GM21390 (cell line): ENCODE measurements at regions not wholly inside any gene's neighbourhood (a gene's known extent, or its start where the extent isn't known, plus 50 kb on each side); places are given as distances from the start of the nearest gene placed in this dataset.
"Not testable (repeated sequence)": the region's sequence is repeated elsewhere in the genome, so short reads cannot be mapped to it uniquely, and the experiment has no call there.

Experiments used
- ATAC-seq: cut with Tn5 transposase; IDR thresholded peaks from one replicate; pipeline ENCODE4 v1.9.1; 2021; ENCODE audit not compliant: unreplicated experiment

- ATAC-seq, result no peak
These were observed 375.8 kb downstream of the MDFIC start for GRCh38 chr7:115297656-115298055.

DNA sequence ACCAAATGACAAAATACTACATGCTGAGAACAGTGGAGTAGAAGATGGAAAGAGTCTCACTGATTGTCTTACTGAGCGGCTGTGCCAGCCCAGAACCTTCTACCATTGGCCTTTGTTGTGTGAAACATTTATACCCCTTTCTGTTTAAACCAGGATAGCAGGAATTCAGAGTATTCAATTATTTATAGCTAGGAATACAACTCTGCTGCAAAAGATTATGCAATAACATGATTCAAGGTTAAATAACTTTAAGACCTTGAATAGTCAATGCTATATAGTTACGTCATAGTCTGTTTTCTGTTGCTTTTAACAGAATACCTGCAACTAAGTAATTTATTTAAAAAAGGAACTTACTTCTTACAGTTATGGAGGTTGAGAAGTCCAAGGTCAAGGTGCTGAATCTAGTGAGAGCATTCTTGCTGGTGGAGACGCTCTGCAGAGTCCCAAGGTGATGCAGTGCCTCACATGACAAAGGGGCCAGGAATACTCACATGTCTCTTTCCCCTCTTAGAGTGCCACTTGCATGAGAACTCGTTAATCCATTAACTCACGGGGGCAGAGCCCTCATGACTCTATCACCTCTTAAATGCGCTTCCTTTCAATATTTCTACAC lies 371.8 kb downstream of the MDFIC start:
- no peak for ATAC-seq

DNA sequence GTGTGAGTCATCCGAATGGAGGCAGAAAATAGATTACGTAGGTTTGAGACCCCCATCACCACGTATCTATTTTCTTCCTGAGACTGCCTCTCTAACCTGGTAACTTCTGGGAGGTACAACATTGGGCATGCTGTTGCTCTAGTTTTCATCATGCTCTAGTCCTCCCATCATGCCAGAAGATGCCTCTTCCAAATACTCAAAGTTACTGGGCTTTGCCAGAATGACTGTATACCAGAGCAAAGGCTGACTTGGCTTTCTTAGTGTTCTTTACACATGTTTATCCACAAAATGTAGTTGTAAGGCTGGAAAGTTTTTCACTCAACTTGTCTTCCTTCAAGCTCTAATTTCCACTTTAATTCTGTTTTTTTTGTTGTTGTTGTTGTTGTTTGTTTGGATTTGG lies 370.5 kb downstream of the MDFIC start:
- no peak for ATAC-seq

GRCh38 chr7:115289971-115290370 lies 368.1 kb downstream of the MDFIC start:
- no peak for ATAC-seq

DNA sequence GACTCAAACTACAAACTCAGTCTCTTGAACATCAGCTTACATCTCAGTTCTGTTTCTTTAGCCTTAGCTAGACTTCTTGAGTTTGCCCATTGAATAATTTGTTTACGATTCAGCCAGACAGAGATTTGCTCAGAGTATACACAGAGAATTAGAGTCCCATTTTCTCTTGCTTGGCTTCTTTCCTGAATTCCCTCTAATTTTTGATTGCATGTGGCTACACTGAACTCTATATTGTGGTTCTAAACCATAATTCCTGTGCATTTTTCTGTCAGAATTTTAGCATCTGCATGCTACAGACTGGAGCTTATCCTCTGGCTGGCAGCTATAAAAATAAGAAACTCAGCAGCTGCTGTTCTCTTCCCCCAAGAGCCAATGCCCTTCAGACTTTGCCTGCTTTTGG lies 354.9 kb downstream of the MDFIC start:
- ATAC-seq, result no peak

DNA sequence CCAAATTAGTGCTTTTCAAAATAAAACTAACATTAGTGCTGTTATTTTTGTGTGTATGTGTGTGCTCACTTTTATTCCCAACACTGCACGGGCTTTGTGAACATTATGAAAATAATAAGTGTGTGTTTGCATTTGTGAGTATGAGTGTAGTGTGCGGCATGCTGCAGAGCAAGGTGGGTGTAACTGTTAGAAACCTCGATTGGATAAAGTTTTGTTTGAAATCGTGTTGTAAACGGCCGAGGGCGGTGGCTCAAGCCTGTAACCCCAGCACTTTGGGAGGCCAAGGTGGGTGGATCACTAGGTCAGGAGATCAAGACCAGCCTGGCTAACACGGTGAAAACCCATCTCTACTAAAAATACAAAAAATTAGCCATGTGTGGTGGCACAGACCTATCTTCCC lies 352.0 kb downstream of the MDFIC start:
- ATAC-seq, result not testable (repeated sequence)

DNA sequence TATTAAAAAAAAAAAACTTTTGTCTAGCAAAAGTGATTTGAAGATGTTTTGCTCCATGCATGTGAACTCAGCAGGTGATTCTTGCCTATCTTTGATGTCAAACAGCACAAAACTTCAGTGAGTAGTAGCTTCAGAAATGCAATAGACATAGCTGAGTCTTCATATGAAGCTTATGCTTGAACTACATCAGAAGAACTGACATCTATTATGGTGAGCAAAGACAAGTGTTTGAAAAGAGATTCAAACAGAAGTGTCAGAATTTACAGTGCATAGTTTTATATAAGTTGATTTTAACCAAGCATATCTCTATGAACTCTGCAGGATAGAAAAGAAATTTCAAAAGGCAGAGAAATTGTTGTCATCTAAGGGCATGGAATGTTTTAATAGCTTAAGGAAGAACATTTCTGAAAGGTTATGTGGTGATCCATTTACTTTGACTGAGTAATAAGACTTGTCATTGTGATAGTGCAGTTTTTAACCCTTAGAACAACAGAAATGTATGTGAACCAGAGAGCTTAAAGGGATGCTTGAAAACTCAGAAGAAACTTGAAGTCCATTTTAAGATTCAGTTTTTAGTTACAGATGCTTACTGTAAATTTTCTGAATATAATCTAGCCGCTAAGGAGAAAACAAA lies 351.4 kb downstream of the MDFIC start:
- no peak for ATAC-seq

- ATAC-seq, result no peak
These were observed 349.7 kb downstream of the MDFIC start for GRCh38 chr7:115271332-115272235.

GRCh38 chr7:115269486-115269885 lies 347.6 kb downstream of the MDFIC start:
- no peak for ATAC-seq

- peak; percentile 53 for ATAC-seq
These were observed 345.6 kb downstream of the MDFIC start for GRCh38 chr7:115267503-115267902.

DNA sequence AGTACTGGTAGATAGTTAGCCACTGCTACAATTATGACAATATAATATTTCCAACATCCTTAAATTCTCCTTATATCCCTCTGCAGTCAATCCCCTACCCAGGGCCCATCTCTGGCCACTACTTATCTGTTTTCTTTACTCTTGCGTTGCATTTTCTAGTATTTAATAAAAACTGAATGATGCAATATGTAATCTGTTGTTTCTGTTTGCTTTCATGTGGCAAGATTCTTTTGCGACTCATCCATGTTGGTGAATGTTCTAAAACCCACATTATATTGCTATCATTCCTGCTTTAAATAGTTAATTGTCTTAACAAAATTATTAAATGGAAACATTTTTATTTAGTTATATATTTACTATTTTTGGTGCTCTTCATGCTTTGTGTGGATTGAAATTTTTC lies 338.5 kb downstream of the MDFIC start:
- no peak for ATAC-seq

- ATAC-seq, result no peak
These were observed 330.6 kb downstream of the MDFIC start for GRCh38 chr7:115252461-115252860.

DNA sequence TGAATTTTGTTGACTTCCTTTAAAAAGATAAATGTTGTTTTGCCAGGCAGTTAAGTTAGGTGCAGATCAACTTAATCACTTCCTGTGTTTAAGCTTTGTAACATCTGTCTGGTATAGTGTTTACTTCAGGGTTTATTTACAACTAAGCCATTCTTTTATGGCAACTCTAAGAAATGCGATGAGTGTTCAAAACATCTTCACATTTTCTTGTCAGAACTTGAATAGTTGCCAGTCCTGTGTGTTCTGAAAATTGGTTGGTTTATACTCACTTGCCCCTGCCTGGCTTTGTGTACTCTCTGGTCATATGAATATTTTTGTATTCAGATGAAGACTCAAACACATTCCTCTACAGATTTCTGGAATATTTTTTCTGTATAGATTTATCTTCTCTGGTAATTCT lies 327.2 kb downstream of the MDFIC start:
- no peak for ATAC-seq

- no peak for ATAC-seq
These were observed 319.3 kb downstream of the MDFIC start for GRCh38 chr7:115241151-115241550.

DNA sequence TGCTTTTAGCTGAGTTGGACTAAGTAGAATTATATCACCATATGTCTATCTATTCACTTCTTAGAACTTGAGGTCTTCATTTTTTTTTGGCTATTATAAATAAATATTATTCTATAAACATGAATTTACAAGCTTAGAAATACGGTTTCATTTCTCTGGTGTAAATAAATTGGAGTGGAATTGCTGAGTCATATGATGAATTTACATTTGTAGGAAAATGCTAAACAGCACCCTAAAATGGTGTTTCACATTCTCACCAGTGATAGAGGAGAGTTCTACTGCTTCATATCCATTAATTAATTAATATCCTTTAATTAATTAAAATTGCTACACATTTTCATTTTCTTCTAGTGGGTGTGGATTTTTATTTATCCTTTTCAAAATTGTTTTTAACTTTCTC lies 318.3 kb downstream of the MDFIC start:
- no peak for ATAC-seq

DNA sequence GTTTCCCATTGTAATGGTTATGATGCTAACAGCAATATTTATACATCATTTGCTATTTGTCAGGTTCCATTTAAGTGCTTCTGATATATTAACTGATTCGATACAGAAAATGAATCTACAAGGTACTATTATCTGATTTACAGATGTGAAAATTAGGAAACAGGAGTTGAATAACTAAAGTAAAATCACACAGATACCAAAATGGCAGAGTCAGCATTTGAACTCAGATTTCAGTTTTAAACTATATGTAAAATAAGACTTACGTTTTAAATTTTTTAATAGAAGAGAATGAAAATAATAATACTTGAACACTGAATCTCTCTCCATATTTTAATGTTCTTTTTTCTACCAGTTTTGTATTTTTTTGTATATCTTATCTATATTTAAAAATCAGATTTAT lies 313.2 kb downstream of the MDFIC start:
- no peak for ATAC-seq

GRCh38 chr7:115233809-115234208 lies 311.9 kb downstream of the MDFIC start:
- ATAC-seq, result no peak

GRCh38 chr7:115232041-115232440 lies 310.1 kb downstream of the MDFIC start:
- ATAC-seq, result no peak

DNA sequence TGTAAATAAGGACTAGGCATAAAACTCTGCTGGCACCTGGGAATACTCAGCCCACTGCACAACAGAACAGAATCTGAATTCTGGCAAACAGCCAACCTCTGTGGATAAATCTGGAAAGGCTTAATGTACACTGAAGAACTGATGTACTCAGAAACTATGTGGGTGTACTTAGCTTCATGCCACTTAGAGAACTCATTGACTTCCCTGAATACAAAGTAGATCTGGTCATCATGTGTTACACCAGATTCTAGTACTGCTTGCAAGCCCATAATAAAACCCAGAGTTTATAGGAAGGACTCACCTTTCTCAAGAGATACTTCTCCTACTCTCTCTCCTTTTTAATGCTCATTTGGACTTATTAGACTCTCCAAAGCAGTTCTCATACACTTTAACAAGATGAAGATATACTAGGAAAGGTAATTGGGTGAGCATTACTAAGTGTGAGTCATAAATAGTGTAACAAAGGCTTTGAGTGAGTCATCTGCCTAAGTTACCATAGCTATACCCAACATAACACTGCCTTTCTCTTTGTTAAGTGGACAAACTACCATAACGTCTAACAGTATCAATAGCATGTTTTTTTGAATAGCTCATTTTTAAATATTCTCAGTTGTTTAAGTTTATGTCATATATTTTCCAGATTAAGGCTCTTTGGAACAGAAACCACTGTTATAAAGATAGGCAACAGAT lies 309.1 kb downstream of the MDFIC start:
- ATAC-seq, result peak; percentile 56

- no peak for ATAC-seq
These were observed 307.7 kb downstream of the MDFIC start for GRCh38 chr7:115229401-115230105.
